ENCODE measurements at regions not wholly inside any gene's neighbourhood (a gene's known extent, or its start where the extent isn't known, plus 50 kb on each side); places are given as distances from the start of the nearest gene placed in this dataset.

DNA sequence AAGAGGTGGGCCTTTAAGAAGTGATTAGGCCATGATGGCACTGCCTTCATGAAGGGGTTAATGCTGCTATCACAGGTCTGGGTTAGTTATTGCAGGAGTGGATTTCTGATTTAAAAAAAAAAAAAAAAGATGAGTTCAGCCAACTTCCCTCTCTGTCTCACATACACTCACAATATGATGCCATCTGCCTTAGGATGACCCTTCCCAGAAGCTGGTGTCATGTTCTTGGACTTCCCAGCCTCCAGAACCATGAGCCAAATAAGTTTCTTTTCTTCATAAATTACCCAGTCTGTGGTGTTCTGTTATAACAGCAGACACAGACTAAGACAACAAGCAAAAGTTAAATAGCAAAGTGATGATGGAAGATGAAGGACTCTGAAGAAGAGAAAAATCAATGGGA, 179.7 kb upstream of the ETAA1 start:
- Mint-ChIP-seq H3K4me3 (no peak overlapping the region), H3K36me3 (ENCODE audit: low read depth) (peaks cover 8% of the 10 kb centered on the region), H3K4me1 (peaks cover 39% of the 10 kb centered on the region), H3K27me3 (ENCODE audit: insufficient read depth) (no peaks in the 10 kb centered on the region), H3K27ac (peak overlapping the region; percentile 24), H3K9me3 (peaks cover 10% of the 10 kb centered on the region)
- TF ChIP-seq, protein P1, sequence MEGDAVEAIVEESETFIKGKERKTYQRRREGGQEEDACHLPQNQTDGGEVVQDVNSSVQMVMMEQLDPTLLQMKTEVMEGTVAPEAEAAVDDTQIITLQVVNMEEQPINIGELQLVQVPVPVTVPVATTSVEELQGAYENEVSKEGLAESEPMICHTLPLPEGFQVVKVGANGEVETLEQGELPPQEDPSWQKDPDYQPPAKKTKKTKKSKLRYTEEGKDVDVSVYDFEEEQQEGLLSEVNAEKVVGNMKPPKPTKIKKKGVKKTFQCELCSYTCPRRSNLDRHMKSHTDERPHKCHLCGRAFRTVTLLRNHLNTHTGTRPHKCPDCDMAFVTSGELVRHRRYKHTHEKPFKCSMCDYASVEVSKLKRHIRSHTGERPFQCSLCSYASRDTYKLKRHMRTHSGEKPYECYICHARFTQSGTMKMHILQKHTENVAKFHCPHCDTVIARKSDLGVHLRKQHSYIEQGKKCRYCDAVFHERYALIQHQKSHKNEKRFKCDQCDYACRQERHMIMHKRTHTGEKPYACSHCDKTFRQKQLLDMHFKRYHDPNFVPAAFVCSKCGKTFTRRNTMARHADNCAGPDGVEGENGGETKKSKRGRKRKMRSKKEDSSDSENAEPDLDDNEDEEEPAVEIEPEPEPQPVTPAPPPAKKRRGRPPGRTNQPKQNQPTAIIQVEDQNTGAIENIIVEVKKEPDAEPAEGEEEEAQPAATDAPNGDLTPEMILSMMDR (conservative IDR thresholded peaks at IDR 0.05), result no peak
- peak overlapping the region; percentile 64 for H3K4me3 ChIP-seq (ENCODE audit: low read length)
- peaks cover 6% of the 10 kb centered on the region for H3K4me1 ChIP-seq (ENCODE audit: control insufficient read depth, insufficient read depth, low read length)
- no peak overlapping the region for H3K27ac ChIP-seq (ENCODE audit: low read depth, low read length)
- DNase-seq, result no peak
- no peaks in the 10 kb centered on the region for H3K27me3 ChIP-seq (ENCODE audit: control insufficient read depth, insufficient read depth, low read length, poor library complexity, severe bottlenecking)
- H3K9ac ChIP-seq (ENCODE audit: extremely low read depth, low read length, poor library complexity, severe bottlenecking), result no peak overlapping the region
- H3K36me3 ChIP-seq (ENCODE audit: control insufficient read depth, insufficient read depth, low read length), result no peaks in the 10 kb centered on the region
- H3K9me3 ChIP-seq (ENCODE audit: control insufficient read depth, low read length), result peaks cover 22% of the 10 kb centered on the region

DNA sequence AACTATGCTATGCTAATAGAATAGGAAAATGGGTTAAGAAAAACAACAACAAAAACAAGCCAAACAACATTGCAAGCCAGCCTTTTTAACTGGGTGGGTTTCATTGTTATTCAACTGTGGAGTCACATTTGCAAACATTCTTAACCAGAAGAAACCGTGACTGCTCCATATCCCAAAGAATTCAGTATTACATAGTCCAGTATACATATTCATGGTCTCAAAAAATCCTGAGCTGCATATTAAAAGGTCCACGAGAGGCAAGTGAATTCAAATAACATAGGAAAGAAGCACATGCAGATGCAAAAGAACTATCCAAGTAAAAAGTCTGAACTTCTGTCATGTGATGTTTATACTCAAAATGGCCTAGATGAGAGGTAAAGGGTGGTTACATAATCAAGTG, 179.1 kb upstream of the ETAA1 start:
- no peaks in the 10 kb centered on the region for H3K27me3 Mint-ChIP-seq (ENCODE audit: insufficient read depth)
- Histone ChIP-seq H3K27ac (ENCODE audit: low read depth, low read length) (no peak overlapping the region), H3K9me3 (ENCODE audit: control insufficient read depth, low read length) (peaks cover 22% of the 10 kb centered on the region)

DNA sequence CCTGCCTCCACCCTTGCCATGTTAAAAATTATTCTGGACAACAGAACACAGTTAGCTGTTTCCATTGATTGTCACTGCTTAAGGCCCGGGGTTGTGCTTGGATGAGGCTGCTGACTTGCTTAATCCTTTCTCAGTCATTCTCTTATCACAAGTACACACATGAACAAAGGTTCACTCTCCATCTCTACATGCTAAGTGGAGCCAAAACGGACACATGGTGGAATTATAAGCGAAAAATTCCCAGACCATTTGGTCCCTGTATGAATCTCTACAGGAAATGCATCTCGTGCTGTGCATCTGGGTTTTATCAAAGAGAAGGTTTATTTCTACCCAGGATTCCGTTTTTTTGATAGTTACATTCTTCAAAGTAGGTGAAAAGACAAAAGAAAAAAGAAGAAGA, 177.5 kb upstream of the ETAA1 start:
- Mint-ChIP-seq H3K9me3 (peaks cover 10% of the 10 kb centered on the region), H3K27ac (no peak overlapping the region)
- TF ChIP-seq, protein P1 (conservative IDR thresholded peaks at IDR 0.05), result no peak

More for the DNA sequence above, 179.1 kb upstream of the ETAA1 start:
- H3K9ac ChIP-seq (ENCODE audit: extremely low read depth, low read length, poor library complexity, severe bottlenecking), result no peak overlapping the region
- peaks cover 6% of the 10 kb centered on the region for H3K4me1 ChIP-seq (ENCODE audit: control insufficient read depth, insufficient read depth, low read length)
- H3K27me3 ChIP-seq (ENCODE audit: control insufficient read depth, insufficient read depth, low read length, poor library complexity, severe bottlenecking), result no peaks in the 10 kb centered on the region
- H3K4me3 Mint-ChIP-seq, result no peak overlapping the region
- H3K9me3 Mint-ChIP-seq, result peaks cover 10% of the 10 kb centered on the region
- H3K27ac Mint-ChIP-seq, result no peak overlapping the region
- peak overlapping the region; percentile 64 for H3K4me3 ChIP-seq (ENCODE audit: low read length)
- H3K36me3 Mint-ChIP-seq (ENCODE audit: low read depth), result peaks cover 8% of the 10 kb centered on the region
- no peaks in the 10 kb centered on the region for H3K36me3 ChIP-seq (ENCODE audit: control insufficient read depth, insufficient read depth, low read length)
- WGBS, 2 experiments (ENCODE audit: insufficient coverage in 1 of 2, insufficient read length in 1 of 2), result 79 to 85% methylated on average over 1 to 2 of the region's 2 CpGs
- TF ChIP-seq, protein P1 (conservative IDR thresholded peaks at IDR 0.05), result no peak
- DNase-seq, result no peak
- H3K4me1 Mint-ChIP-seq, result peaks cover 37% of the 10 kb centered on the region

More for the DNA sequence above, 177.5 kb upstream of the ETAA1 start:
- H3K9ac ChIP-seq (ENCODE audit: extremely low read depth, low read length, poor library complexity, severe bottlenecking), result no peak overlapping the region
- Mint-ChIP-seq H3K27me3 (ENCODE audit: insufficient read depth) (no peaks in the 10 kb centered on the region), H3K36me3 (ENCODE audit: low read depth) (peaks cover 8% of the 10 kb centered on the region), H3K4me1 (peaks cover 30% of the 10 kb centered on the region), H3K4me3 (no peak overlapping the region)
- no peaks in the 10 kb centered on the region for H3K36me3 ChIP-seq (ENCODE audit: control insufficient read depth, insufficient read depth, low read length)
- peaks cover 22% of the 10 kb centered on the region for H3K9me3 ChIP-seq (ENCODE audit: control insufficient read depth, low read length)
- no peaks in the 10 kb centered on the region for H3K27me3 ChIP-seq (ENCODE audit: control insufficient read depth, insufficient read depth, low read length, poor library complexity, severe bottlenecking)
- no peak overlapping the region for H3K4me3 ChIP-seq (ENCODE audit: low read length)
- 93 to 96% methylated on average over 4 to 5 of the region's 5 CpGs for WGBS, 2 experiments (ENCODE audit: insufficient coverage in 1 of 2, insufficient read length in 1 of 2)
- no peak for DNase-seq
- no peak overlapping the region for H3K27ac ChIP-seq (ENCODE audit: low read depth, low read length)
- H3K4me1 ChIP-seq (ENCODE audit: control insufficient read depth, insufficient read depth, low read length), result peaks cover 6% of the 10 kb centered on the region
